ENCODE measurements at regions not wholly inside any gene's neighbourhood (a gene's known extent, or its start where the extent isn't known, plus 50 kb on each side); places are given as distances from the start of the nearest gene placed in this dataset.
"Not testable (repeated sequence)": the region's sequence is repeated elsewhere in the genome, so short reads cannot be mapped to it uniquely, and the experiment has no call there.

DNA sequence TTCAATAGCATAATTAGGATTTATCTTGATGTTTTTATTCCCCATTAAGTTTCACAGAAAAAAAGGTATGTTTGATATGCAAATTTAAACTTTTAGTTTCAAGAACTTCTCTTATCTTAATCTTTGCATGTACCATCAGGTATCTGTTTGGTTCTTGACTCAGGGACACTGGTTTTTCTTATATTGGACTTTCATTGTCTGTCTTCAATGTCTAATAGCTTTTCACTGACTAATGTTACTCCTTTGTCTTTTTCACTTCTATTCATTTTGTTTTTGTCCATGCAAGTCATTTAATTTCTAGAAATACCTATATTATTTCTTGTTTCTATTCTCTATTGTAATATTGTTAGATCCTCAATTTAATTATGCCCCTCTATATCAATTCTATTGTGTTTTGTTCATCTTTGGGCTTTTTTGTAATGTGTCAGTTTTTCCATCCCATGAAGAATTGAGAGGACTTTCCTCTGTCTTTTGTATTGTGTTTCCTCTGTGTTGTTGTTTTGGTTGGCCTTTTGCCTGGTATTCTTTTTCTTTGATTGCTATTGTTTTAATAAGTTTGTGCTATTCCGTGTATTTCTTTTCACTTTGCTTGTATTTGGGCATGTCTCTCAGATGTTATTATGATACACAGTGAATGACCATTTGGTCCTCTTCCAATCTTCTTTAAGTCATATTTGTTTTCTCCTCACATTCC lies 58.3 kb upstream of the ANKRD10 start:
- no peak overlapping the region for H3K4me3 ChIP-seq (ENCODE audit: low read length)
- no peaks in the 10 kb centered on the region for H3K36me3 ChIP-seq (ENCODE audit: insufficient read depth, low read depth, low read length)
- no peaks in the 10 kb centered on the region for H3K9me3 ChIP-seq (ENCODE audit: insufficient read depth, low read depth, low read length)
- no peak overlapping the region for H3K9ac ChIP-seq (ENCODE audit: low read depth, low read length)
- H3K4me1 ChIP-seq (ENCODE audit: insufficient read depth, low read length) = no peaks in the 10 kb centered on the region
- H3K27ac ChIP-seq (ENCODE audit: low read length) = no peak overlapping the region
- H3K27me3 ChIP-seq (ENCODE audit: insufficient read depth, low read length) = no peaks in the 10 kb centered on the region

DNA sequence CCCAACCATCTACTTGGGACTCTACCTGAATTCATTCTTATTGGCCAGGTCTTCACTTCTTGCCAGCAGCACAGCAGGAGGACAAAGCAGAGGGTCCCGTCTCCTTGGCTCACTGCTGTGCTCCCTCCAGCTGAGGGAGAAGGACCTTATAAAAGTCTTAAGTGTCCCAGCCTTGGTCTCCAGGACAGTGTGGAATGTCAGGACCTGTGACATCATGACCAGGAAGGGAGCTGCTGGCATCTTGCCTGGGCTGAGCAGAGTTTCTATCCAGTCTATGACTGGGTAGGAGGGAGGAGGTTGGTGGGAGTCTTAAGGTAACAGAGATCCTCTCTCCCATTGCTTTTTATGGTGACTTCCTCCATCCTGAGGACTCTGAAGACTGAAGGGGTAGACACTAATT lies 56.6 kb upstream of the ANKRD10 start:
- H3K27ac ChIP-seq (ENCODE audit: low read length) = no peak overlapping the region
- H3K27me3 ChIP-seq (ENCODE audit: insufficient read depth, low read length) = no peaks in the 10 kb centered on the region
- H3K4me1 ChIP-seq (ENCODE audit: insufficient read depth, low read length) = no peaks in the 10 kb centered on the region
- no peaks in the 10 kb centered on the region for H3K36me3 ChIP-seq (ENCODE audit: insufficient read depth, low read depth, low read length)
- H3K9ac ChIP-seq (ENCODE audit: low read depth, low read length) = no peak overlapping the region
- no peaks in the 10 kb centered on the region; the same call in 1 of the 2 replicates for H3K9me3 ChIP-seq (ENCODE audit: insufficient read depth, low read depth, low read length)
- no peak overlapping the region for H3K4me3 ChIP-seq (ENCODE audit: low read length)

DNA sequence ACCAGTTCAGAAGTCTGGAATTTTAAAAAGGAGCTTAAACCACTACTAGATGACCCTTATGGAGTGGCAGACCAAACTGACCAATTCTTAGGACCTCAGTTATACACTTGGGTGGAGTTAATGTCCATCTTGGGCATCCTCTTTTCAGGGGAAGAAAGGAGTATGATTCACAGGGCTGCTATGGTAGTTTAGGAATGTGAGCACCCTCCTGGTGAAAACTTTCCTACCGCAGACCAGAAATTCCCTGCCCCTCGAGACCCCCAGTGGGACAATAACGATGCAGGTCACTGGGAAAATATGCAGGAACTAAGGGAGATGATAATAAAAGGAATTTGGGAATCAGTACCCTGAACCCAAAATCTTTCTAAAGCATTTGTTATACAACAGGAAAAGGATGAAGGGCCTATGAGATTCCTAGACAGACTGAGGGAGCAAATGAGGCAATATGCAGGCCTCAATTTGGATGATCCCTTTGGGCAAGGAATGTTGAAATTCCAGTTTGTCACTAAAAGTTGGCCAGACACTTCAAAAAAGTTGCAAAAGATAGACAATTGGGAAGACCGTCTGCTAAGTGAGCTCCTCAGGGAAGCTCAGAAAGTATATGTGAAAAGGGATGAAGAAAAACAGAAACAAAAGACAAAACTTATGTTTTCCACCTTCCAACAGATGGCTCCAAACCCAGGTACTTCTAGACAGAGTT lies 52.4 kb upstream of the ANKRD10 start:
- H3K4me1 ChIP-seq (ENCODE audit: insufficient read depth, low read length); H3K9ac ChIP-seq (ENCODE audit: low read depth, low read length); H3K27ac ChIP-seq (ENCODE audit: low read length); H3K36me3 ChIP-seq (ENCODE audit: insufficient read depth, low read depth, low read length); H3K27me3 ChIP-seq (ENCODE audit: insufficient read depth, low read length); H3K4me3 ChIP-seq (ENCODE audit: low read length): not testable (repeated sequence)
- H3K9me3 ChIP-seq (ENCODE audit: insufficient read depth, low read depth, low read length) = peaks cover 17% of the 10 kb centered on the region

- Histone ChIP-seq H3K27ac (ENCODE audit: low read length) (no peak overlapping the region), H3K27me3 (ENCODE audit: insufficient read depth, low read length) (no peaks in the 10 kb centered on the region), H3K9me3 (ENCODE audit: insufficient read depth, low read depth, low read length) (peaks cover 31% of the 10 kb centered on the region), H3K4me1 (ENCODE audit: insufficient read depth, low read length) (no peaks in the 10 kb centered on the region), H3K36me3 (ENCODE audit: insufficient read depth, low read depth, low read length) (no peaks in the 10 kb centered on the region), H3K4me3 (ENCODE audit: low read length) (no peak overlapping the region), H3K9ac (ENCODE audit: low read depth, low read length) (no peak overlapping the region)
Measured at GRCh38 chr13:110965755-110966134, 50.9 kb upstream of the ANKRD10 start.

- Histone ChIP-seq H3K36me3 (ENCODE audit: insufficient read depth, low read depth, low read length) (no peaks in the 10 kb centered on the region), H3K4me1 (ENCODE audit: insufficient read depth, low read length) (no peaks in the 10 kb centered on the region), H3K27me3 (ENCODE audit: insufficient read depth, low read length) (no peaks in the 10 kb centered on the region), H3K9ac (ENCODE audit: low read depth, low read length) (no peak overlapping the region), H3K4me3 (ENCODE audit: low read length) (no peak overlapping the region), H3K27ac (ENCODE audit: low read length) (no peak overlapping the region), H3K9me3 (ENCODE audit: insufficient read depth, low read depth, low read length) (peaks cover 31% of the 10 kb centered on the region)
Measured at GRCh38 chr13:110965038-110965754, 50.3 kb upstream of the ANKRD10 start.

All from iPS-20b (cell line).